Activated CD8-positive, alpha-beta T cell treated with anti-CD3 and anti-CD28 coated beads for 36 hours (primary cell): ENCODE measurements at regions not wholly inside any gene's neighbourhood (a gene's known extent, or its start where the extent isn't known, plus 50 kb on each side); places are given as distances from the start of the nearest gene placed in this dataset.

ENCODE experiments used
- ATAC-seq: fragments of 200-7000 bp; cut with Tn5 transposase; one replicate; pipeline ENCODE4 v1.10.0; 2021; ENCODE audit warnings: mild to moderate bottlenecking, moderate library complexity
- CTCF ChIA-PET: fragments of 350-600 bp; sonication (Branson Sonifier 250); formaldehyde crosslinking; loops from one replicate; lab custom pipeline; 2021; ENCODE audit warnings: antibody characterized with exemption; lab: Charles Lee
- POLR2A ChIA-PET: fragments of 350-600 bp; sonication (Branson Sonifier 250); formaldehyde crosslinking; loops from one replicate; lab custom pipeline; 2021; ENCODE audit warnings: antibody characterized with exemption; lab: Charles Lee
- DNase-seq: peaks from one replicate; pipeline ENCODE4 v3.0.0-alpha.2; 2020
- H3K27ac Mint-ChIP-seq: one replicate; pipeline ENCODE4 v1.8.0; 2021; ENCODE audit warnings: mild to moderate bottlenecking, mixed read lengths
- H3K27me3 Mint-ChIP-seq: one replicate; pipeline ENCODE4 v1.8.0; 2021; ENCODE audit warnings: mixed read lengths
- H3K36me3 Mint-ChIP-seq: one replicate; pipeline ENCODE4 v1.8.0; 2021; ENCODE audit warnings: low read depth, mixed read lengths
- H3K4me1 Mint-ChIP-seq: one replicate; pipeline ENCODE4 v1.8.0; 2021; ENCODE audit warnings: low read depth, mixed read lengths
- H3K4me3 Mint-ChIP-seq: one replicate; pipeline ENCODE4 v1.8.0; 2021; ENCODE audit warnings: mild to moderate bottlenecking, moderate library complexity, mixed read lengths
- H3K9me3 Mint-ChIP-seq: one replicate; pipeline ENCODE4 v1.8.0; 2021; ENCODE audit warnings: mixed read lengths
- intact Hi-C: fragments of 100-400 bp; cut with micrococcal nuclease; formaldehyde crosslinking; loops from one replicate; pipeline ENCODE4 v1.10.0; 2022
- TF ChIP-seq, protein P1 (sequence below): fragments of 200-600 bp; IDR thresholded peaks from one replicate; pipeline ENCODE4 v1.8.0; 2022; ENCODE audit warnings: antibody characterized with exemption, mild to moderate bottlenecking

DNA sequence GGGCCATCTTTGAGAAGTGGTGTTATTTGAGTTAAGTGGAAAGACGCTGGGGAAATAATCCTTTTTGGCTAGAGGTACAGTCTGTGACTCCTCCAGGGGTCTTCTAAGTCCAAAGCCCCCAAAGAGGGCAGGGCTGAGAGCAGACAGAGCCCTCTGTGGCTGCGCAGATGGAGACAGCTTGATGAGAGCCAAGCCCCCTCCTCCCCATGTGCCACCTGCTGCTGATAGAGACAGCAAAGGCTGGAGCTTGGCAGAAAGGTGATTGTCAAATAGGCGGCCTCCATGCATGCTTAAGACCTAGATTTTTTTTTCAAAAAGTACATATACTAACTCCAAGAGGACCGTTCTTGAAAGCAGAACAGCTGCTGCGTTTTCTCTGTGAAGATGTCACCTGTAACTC, 72.4 kb downstream of the CRYGS start:
- CTCF ChIA-PET = interaction anchor here (0.9 to 3.5 kb wide), 4 partner anchors 8 to 145 kb away, joined by 3 to 16 read pairs (median 4); no protein-coding TSS in a partner anchor
- no peaks in the 10 kb centered on the region for H3K36me3 Mint-ChIP-seq
- no peaks in the 10 kb centered on the region for H3K27me3 Mint-ChIP-seq
- intact Hi-C loops = no loop called here
- POLR2A ChIA-PET = interaction anchor here (0.6 kb wide), 1 partner anchor 28 kb away, joined by 3 read pairs; no protein-coding TSS in a partner anchor
- TF ChIP-seq, protein P1, sequence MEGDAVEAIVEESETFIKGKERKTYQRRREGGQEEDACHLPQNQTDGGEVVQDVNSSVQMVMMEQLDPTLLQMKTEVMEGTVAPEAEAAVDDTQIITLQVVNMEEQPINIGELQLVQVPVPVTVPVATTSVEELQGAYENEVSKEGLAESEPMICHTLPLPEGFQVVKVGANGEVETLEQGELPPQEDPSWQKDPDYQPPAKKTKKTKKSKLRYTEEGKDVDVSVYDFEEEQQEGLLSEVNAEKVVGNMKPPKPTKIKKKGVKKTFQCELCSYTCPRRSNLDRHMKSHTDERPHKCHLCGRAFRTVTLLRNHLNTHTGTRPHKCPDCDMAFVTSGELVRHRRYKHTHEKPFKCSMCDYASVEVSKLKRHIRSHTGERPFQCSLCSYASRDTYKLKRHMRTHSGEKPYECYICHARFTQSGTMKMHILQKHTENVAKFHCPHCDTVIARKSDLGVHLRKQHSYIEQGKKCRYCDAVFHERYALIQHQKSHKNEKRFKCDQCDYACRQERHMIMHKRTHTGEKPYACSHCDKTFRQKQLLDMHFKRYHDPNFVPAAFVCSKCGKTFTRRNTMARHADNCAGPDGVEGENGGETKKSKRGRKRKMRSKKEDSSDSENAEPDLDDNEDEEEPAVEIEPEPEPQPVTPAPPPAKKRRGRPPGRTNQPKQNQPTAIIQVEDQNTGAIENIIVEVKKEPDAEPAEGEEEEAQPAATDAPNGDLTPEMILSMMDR = no peak
- H3K4me1 Mint-ChIP-seq = no peaks in the 10 kb centered on the region
- no peaks in the 10 kb centered on the region for H3K9me3 Mint-ChIP-seq
- ATAC-seq (no peak), DNase-seq (no peak)
- H3K4me3 Mint-ChIP-seq = no peak overlapping the region
- H3K27ac Mint-ChIP-seq = no peak overlapping the region

DNA sequence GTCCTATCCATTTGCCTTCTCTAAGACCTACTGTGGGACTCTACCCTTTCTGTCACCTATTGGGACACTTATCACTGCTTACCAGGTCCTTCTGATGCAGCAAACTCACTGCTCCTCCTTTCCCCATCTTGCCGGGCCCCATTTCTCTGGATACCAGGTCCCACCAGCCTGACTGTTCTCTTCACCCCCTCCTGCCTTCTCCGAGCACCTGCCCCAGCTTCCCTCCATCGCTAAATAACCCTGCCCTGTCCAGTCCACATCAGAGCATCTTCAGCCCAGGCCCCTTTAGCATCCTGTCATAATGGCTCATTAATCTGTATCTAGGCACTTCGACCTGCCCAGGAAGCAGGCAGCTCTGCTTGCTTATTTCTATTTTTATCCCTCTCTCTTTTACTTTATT, 74.7 kb downstream of the CRYGS start:
- Mint-ChIP-seq H3K4me3 (no peak overlapping the region), H3K27me3 (no peaks in the 10 kb centered on the region), H3K9me3 (no peaks in the 10 kb centered on the region), H3K36me3 (no peaks in the 10 kb centered on the region), H3K27ac (no peak overlapping the region), H3K4me1 (no peaks in the 10 kb centered on the region)
- CTCF ChIA-PET = interaction anchor here (0.8 to 3.5 kb wide), 2 partner anchors 66 to 71 kb away, joined by 3 to 16 read pairs; no protein-coding TSS in a partner anchor
- POLR2A ChIA-PET = interaction anchor here (1.1 kb wide), 1 partner anchor 10 kb away, joined by 3 read pairs; no protein-coding TSS in a partner anchor
- ATAC-seq = no peak
- TF ChIP-seq, protein P1 = no peak
- intact Hi-C loops = no loop called here
- no peak for DNase-seq

DNA sequence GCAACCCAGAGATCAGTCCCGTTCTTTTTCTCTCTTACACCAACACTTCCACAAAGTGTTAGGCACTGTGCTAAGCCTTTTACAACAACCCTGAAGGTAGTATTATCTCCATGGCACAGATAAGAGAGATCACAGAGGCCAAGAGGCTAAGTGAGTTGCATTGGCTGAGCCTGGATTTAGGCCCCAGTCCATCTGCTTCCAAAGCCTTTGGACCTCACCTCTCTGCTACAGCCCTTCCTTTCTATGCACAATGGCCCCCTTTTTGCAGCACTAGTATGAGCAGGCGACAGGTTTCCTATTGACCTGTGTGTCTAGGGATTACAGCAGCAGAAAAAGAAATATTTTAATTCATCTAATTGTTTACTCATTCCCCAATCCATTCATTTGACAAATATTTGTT, 76.2 kb downstream of the CRYGS start:
- no peak for DNase-seq
- no peaks in the 10 kb centered on the region for H3K4me1 Mint-ChIP-seq
- no peaks in the 10 kb centered on the region for H3K27me3 Mint-ChIP-seq
- TF ChIP-seq, protein P1 = no peak
- ChIA-PET CTCF (interaction anchor here (0.8 kb wide), 1 partner anchor 11 kb away, joined by 3 read pairs; no protein-coding TSS in a partner anchor), POLR2A (no interaction called here)
- no peak for ATAC-seq
- no peaks in the 10 kb centered on the region for H3K9me3 Mint-ChIP-seq
- H3K36me3 Mint-ChIP-seq = no peaks in the 10 kb centered on the region
- H3K4me3 Mint-ChIP-seq = no peak overlapping the region
- intact Hi-C loops = no loop called here
- H3K27ac Mint-ChIP-seq = no peak overlapping the region

DNA sequence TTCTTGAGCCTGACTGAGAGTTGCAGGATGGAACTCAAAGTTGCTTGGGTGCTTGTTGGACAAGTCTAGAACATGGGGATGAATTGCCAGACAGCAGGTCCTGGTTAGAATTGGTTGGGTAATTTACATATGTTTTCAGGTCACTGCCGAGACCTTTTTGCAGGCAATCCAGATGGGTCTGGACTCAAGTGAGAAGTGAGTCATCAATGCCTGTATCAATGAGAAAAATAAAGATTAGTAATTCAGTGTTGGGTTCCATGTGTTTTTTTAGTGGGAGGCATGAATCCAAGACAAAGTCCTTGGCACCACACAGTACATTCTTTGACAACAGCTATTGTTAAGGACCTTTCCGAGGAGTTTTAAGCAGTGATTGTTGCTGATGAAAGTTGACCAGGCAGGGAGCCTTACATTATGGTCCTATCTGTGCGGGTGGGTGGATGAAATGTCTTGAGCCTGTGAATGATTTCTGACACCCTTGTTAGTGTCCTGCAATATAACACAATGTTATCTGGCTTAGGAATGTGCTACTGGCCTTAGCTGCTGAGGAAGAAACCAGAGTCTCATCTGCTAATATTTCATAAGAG, 77.7 kb downstream of the CRYGS start:
- H3K4me1 Mint-ChIP-seq = peaks cover under 1% of the 10 kb centered on the region
- no peaks in the 10 kb centered on the region for H3K36me3 Mint-ChIP-seq
- intact Hi-C loops = no loop called here
- ATAC-seq (no peak), DNase-seq (no peak)
- no peaks in the 10 kb centered on the region for H3K27me3 Mint-ChIP-seq
- no peak overlapping the region for H3K4me3 Mint-ChIP-seq
- H3K9me3 Mint-ChIP-seq = no peaks in the 10 kb centered on the region
- TF ChIP-seq, protein P1 = no peak
- ChIA-PET POLR2A (no interaction called here), CTCF (no interaction called here)
- no peak overlapping the region for H3K27ac Mint-ChIP-seq

DNA sequence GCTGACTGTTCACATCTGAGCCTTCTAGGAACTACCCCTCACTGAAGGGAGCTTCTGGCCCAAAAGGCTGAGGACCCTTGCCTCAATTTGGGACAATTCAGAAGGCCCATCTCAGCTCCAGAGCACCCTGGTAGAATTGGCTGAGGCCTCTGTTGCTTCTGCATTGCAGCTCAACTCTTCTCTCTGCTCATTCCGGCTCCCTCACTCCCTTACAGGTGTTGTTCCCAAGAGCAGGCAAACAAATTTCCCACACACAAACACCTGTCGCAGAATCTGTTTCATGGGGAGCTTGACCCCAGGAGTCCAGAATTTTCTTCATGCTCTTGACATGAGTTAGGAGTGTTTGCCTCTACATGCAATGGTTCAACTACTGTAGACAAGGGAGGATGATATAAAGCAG, 78.7 kb downstream of the CRYGS start:
- ChIA-PET POLR2A (interaction anchor here (0.5 kb wide), 1 partner anchor 62 kb away, joined by 3 read pairs; no protein-coding TSS in a partner anchor), CTCF (no interaction called here)
- TF ChIP-seq, protein P1 = no peak
- ATAC-seq (no peak), DNase-seq (no peak)
- Mint-ChIP-seq H3K36me3 (no peaks in the 10 kb centered on the region), H3K4me3 (no peak overlapping the region), H3K4me1 (peaks cover 5% of the 10 kb centered on the region), H3K27me3 (no peaks in the 10 kb centered on the region), H3K9me3 (no peaks in the 10 kb centered on the region), H3K27ac (no peak overlapping the region)
- intact Hi-C loops = no loop called here
